SK-N-SH (cell line): ENCODE measurements at regions not wholly inside any gene's neighbourhood (a gene's known extent, or its start where the extent isn't known, plus 50 kb on each side); places are given as distances from the start of the nearest gene placed in this dataset.

ENCODE experiments used
- CTCF ChIA-PET: fragments of 300-600, 350-600 bp; formaldehyde crosslinking; extraction: SDS; loops from one replicate; lab custom pipeline; 2021; lab: Yijun Ruan, JAX
- POLR2A ChIA-PET: fragments of 350-600 bp; sonication (Branson Sonifier 250); formaldehyde crosslinking; extraction: SDS; loops from one replicate; lab custom pipeline; 2020; ENCODE audit warnings: antibody characterized with exemption, inconsistent platforms; lab: Yijun Ruan, JAX
- DNase-seq: peaks from one replicate; pipeline ENCODE4 v3.0.0; 2012
- H2AFZ ChIP-seq: fragments of 200-600 bp; sonication (generic); 2 replicates; pipeline ENCODE4 v1.8.1; 2016; ENCODE audit warnings: antibody characterized with exemption, mild to moderate bottlenecking, low read depth
- H3F3A ChIP-seq: fragments of 200-600 bp; sonication (generic); replicated peaks from 2 replicates; pipeline ENCODE3; 2016; ENCODE audit warnings: antibody characterized with exemption, mild to moderate bottlenecking; ENCODE audit not compliant: insufficient read depth
- H3K27ac ChIP-seq, 2 experiments: fragments of 200-500 bp in 1 of 2; fragments of 200-600 bp in 1 of 2; sonication (Bioruptor generic) in 1 of 2; sonication (generic), shearing (Covaris generic) in 1 of 2; 2 replicates each; pipeline versions ENCODE4 v1.5.1 to v1.6.1; 2014 to 2016; ENCODE audit warnings: low read depth in 2 of 2, inconsistent platforms in 1 of 2, low read length in 1 of 2, mild to moderate bottlenecking in 1 of 2, mixed read lengths in 1 of 2
- H3K27me3 ChIP-seq: fragments of 200-600 bp; sonication (generic), shearing (Covaris generic); 2 replicates; pipeline ENCODE4 v1.6.1; 2016; ENCODE audit warnings: mixed run types; ENCODE audit not compliant: insufficient read depth
- H3K36me3 ChIP-seq, 2 experiments: fragments of 200-500 bp in 1 of 2; fragments of 200-600 bp in 1 of 2; sonication (Bioruptor generic) in 1 of 2; sonication (generic) in 1 of 2; replicated peaks in 1 of 2; 2 replicates each; pipeline versions ENCODE3 to v1.5.1; 2014 to 2016; ENCODE audit warnings: low read length in 1 of 2, mild to moderate bottlenecking in 1 of 2; ENCODE audit not compliant: insufficient read depth in 2 of 2, control insufficient read depth in 1 of 2
- H3K4me1 ChIP-seq, 2 experiments: fragments of 200-500 bp in 1 of 2; fragments of 200-600 bp in 1 of 2; sonication (Bioruptor generic) in 1 of 2; sonication (generic), shearing (Covaris generic) in 1 of 2; 2 replicates each; pipeline versions ENCODE4 v1.5.1 to v1.6.1; 2014 to 2016; ENCODE audit warnings: low read depth in 1 of 2, low read length in 1 of 2, mixed run types in 1 of 2; ENCODE audit not compliant: insufficient read depth in 2 of 2, control insufficient read depth in 1 of 2
- H3K4me2 ChIP-seq: fragments of 200-600 bp; sonication (generic), shearing (Covaris generic); 2 replicates; pipeline ENCODE4 v1.6.1; 2017; ENCODE audit warnings: mixed run types
- H3K4me3 ChIP-seq, 2 experiments: fragments of 200-500 bp in 1 of 2; fragments of 200-600 bp in 1 of 2; sonication (Bioruptor generic) in 1 of 2; sonication (generic), shearing (Covaris generic) in 1 of 2; 2 replicates each; pipeline versions ENCODE4 v1.5.1 to v1.8.1; 2014 to 2016; ENCODE audit warnings: low read depth in 2 of 2, inconsistent platforms in 1 of 2, low read length in 1 of 2, mild to moderate bottlenecking in 1 of 2, mixed read lengths in 1 of 2, moderate library complexity in 1 of 2
- H3K79me2 ChIP-seq: fragments of 200-600 bp; sonication (generic); 2 replicates; pipeline ENCODE4 v1.8.1; 2017; ENCODE audit warnings: mild to moderate bottlenecking; ENCODE audit not compliant: insufficient read depth
- H3K9ac ChIP-seq: fragments of 200-600 bp; sonication (generic); 2 replicates; pipeline ENCODE4 v1.6.1; 2017; ENCODE audit warnings: mixed run types
- H3K9me2 ChIP-seq: fragments of 200-600 bp; sonication (generic); 2 replicates; pipeline ENCODE4 v1.6.1; 2017; ENCODE audit warnings: mixed run types
- H3K9me3 ChIP-seq: fragments of 200-600 bp; sonication (generic); 2 replicates; pipeline ENCODE4 v1.6.1; 2017; ENCODE audit warnings: mixed run types, mild to moderate bottlenecking, moderate library complexity
- H4K20me1 ChIP-seq: fragments of 200-600 bp; sonication (generic); 2 replicates; pipeline ENCODE4 v1.6.1; 2017; ENCODE audit warnings: mild to moderate bottlenecking, mixed run types; ENCODE audit not compliant: insufficient read depth
- CTCF ChIP-seq: fragments of 200-600 bp; sonication (generic); IDR thresholded peaks from 2 replicates; pipeline ENCODE4 v1.6.1; 2017; ENCODE audit warnings: antibody characterized with exemption, mild to moderate bottlenecking, moderate library complexity
- ELF1 ChIP-seq: IDR thresholded peaks from 2 replicates; pipeline ENCODE4 v1.4.0; 2012
- FOXM1 ChIP-seq: IDR thresholded peaks from 2 replicates; pipeline ENCODE4 v1.4.0; 2012; ENCODE audit warnings: low read depth, mild to moderate bottlenecking
- GABPA ChIP-seq: IDR thresholded peaks from 2 replicates; pipeline ENCODE4 v1.4.0; 2012; ENCODE audit warnings: low read depth, mild to moderate bottlenecking
- IRF3 ChIP-seq: fragments of 150-350 bp; IDR thresholded peaks from 2 replicates; pipeline ENCODE4 v1.6.1; 2016; ENCODE audit warnings: mild to moderate bottlenecking, low read depth, low read length
- JUND ChIP-seq: IDR thresholded peaks from 2 replicates; pipeline ENCODE4 v1.4.0; 2012
- RAD21 ChIP-seq: IDR thresholded peaks from 2 replicates; pipeline ENCODE4 v1.6.1; 2012; ENCODE audit warnings: mild to moderate bottlenecking, low read length
- REST ChIP-seq: IDR thresholded peaks from 2 replicates; pipeline ENCODE4 v1.6.1; 2012; ENCODE audit warnings: mild to moderate bottlenecking, low read depth, low read length, moderate library complexity
- RFX5 ChIP-seq: IDR thresholded peaks from 2 replicates; pipeline ENCODE4 v1.6.1; 2012; ENCODE audit warnings: mild to moderate bottlenecking, improper control_type of control experiment, low read length
- RXRA ChIP-seq: IDR thresholded peaks from 2 replicates; pipeline ENCODE4 v1.4.0; 2012; ENCODE audit warnings: low read depth, mild to moderate bottlenecking, borderline replicate concordance
- USF2 ChIP-seq: fragments of 150-350 bp; IDR thresholded peaks from 2 replicates; pipeline ENCODE4 v1.6.1; 2017; ENCODE audit warnings: antibody characterized with exemption, low read length, low read depth, borderline replicate concordance
- WGBS: methylation state at CpG from one replicate; pipeline ENCODE4 v1.1.6; 2017; ENCODE audit warnings: low lambda C conversion rate; 5-methylcytosine and 5-hydroxymethylcytosine counted together

- Histone ChIP-seq H3K4me2 (no peak overlapping the region), H2AFZ (no peak overlapping the region), H3K4me3 (no peak overlapping the region), H3F3A (no peaks in the 10 kb centered on the region), H3K27me3 (no peaks in the 10 kb centered on the region), H3K79me2 (no peaks in the 10 kb centered on the region), H3K36me3 (no peaks in the 10 kb centered on the region), H3K9me2 (no peaks in the 10 kb centered on the region), H3K27ac (no peak overlapping the region), H3K9me3 (no peaks in the 10 kb centered on the region), H3K9ac (no peak overlapping the region), H3K4me1 (peaks cover 0 to 3% of the 10 kb centered on the region in 2 experiments; a peak in 2 of 4 replicates), H4K20me1 (no peaks in the 10 kb centered on the region)
- no peak for TF ChIP-seq JUND
- no peak for TF ChIP-seq RFX5
- TF ChIP-seq ELF1 = no peak
- TF ChIP-seq IRF3 = no peak
- TF ChIP-seq CTCF = no peak
- no peak for TF ChIP-seq REST
- TF ChIP-seq FOXM1 = no peak
- TF ChIP-seq RXRA = no peak
- TF ChIP-seq GABPA = no peak
- CTCF ChIA-PET = interaction anchor here (0.7 kb wide), 1 partner anchor 201 kb away, joined by 3 read pairs; no protein-coding TSS in a partner anchor
- DNase-seq = no peak
- POLR2A ChIA-PET = no interaction called here
- WGBS = 9% methylated on average over 1 of the region's 1 CpG
These were observed 363.6 kb upstream of the MAF start for GRCh38 chr16:79964104-79964503.

- no peaks in the 10 kb centered on the region for H3K79me2 ChIP-seq
- TF ChIP-seq JUND (no peak), USF2 (no peak), RAD21 (no peak)
- TF ChIP-seq, all 33 proteins: peak for 0
- ChIA-PET POLR2A (no interaction called here), CTCF (no interaction called here)
- WGBS = 20% methylated on average over 3 of the region's 3 CpGs
- Histone ChIP-seq H2AFZ (no peak overlapping the region), H4K20me1 (no peaks in the 10 kb centered on the region), H3K27me3 (no peaks in the 10 kb centered on the region), H3K27ac (no peak overlapping the region), H3K4me2 (no peak overlapping the region), H3K9me2 (no peaks in the 10 kb centered on the region), H3K36me3 (no peaks in the 10 kb centered on the region), H3F3A (no peaks in the 10 kb centered on the region), H3K9ac (no peak overlapping the region), H3K4me3 (no peak overlapping the region), H3K9me3 (no peaks in the 10 kb centered on the region), H3K4me1 (peaks cover 0 to 3% of the 10 kb centered on the region in 2 experiments; a peak in 2 of 4 replicates)
- no peak for DNase-seq
These were observed 362.4 kb upstream of the MAF start for GRCh38 chr16:79962962-79963361.
